MCF 10A (cell line): ENCODE measurements at regions not wholly inside any gene's neighbourhood (a gene's known extent, or its start where the extent isn't known, plus 50 kb on each side); places are given as distances from the start of the nearest gene placed in this dataset.
"Not testable (repeated sequence)": the region's sequence is repeated elsewhere in the genome, so short reads cannot be mapped to it uniquely, and the experiment has no call there.

ENCODE experiments used
- BruUV-seq: library from RNA; stranded (reverse); fragments of 400-500 nt; replicated peaks from 2 replicates; lab custom pipeline; 2021; lab: Mats Ljungman, UMichigan
- CTCF ChIA-PET: fragments of 300-600 bp; sonication (Branson Sonifier 250); formaldehyde crosslinking; extraction: SDS; loops from one replicate; lab custom pipeline; 2021; ENCODE audit warnings: antibody characterized with exemption, inconsistent platforms; lab: Yijun Ruan, JAX
- POLR2A ChIA-PET: fragments of 300-600, 350-650 bp; sonication (Branson Sonifier 250); formaldehyde crosslinking; extraction: SDS; loops from one replicate; lab custom pipeline; 2020; ENCODE audit warnings: antibody characterized with exemption, inconsistent platforms; lab: Yijun Ruan, JAX
- DNase-seq: peaks from one replicate; pipeline ENCODE4 v3.0.0-alpha.2; 2018; ENCODE audit not compliant: unreplicated experiment
- H3K27ac Mint-ChIP-seq: one replicate; pipeline ENCODE4 v1.8.0; 2022; ENCODE audit warnings: mild to moderate bottlenecking, low read depth, mixed read lengths; ENCODE audit not compliant: unreplicated experiment
- H3K27me3 Mint-ChIP-seq: one replicate; pipeline ENCODE4 v1.8.0; 2022; ENCODE audit warnings: mixed read lengths; ENCODE audit not compliant: insufficient read depth, unreplicated experiment
- H3K36me3 Mint-ChIP-seq: one replicate; pipeline ENCODE4 v1.8.0; 2022; ENCODE audit warnings: mild to moderate bottlenecking, moderate library complexity, mixed read lengths; ENCODE audit not compliant: insufficient read depth, unreplicated experiment
- H3K4me1 Mint-ChIP-seq: one replicate; pipeline ENCODE4 v1.8.0; 2022; ENCODE audit warnings: mixed read lengths; ENCODE audit not compliant: insufficient read depth, unreplicated experiment
- H3K4me3 Mint-ChIP-seq: one replicate; pipeline ENCODE4 v1.8.0; 2022; ENCODE audit warnings: mild to moderate bottlenecking, moderate library complexity, mixed read lengths; ENCODE audit not compliant: unreplicated experiment
- H3K9me3 Mint-ChIP-seq: one replicate; pipeline ENCODE4 v1.8.0; 2022; ENCODE audit warnings: mixed read lengths; ENCODE audit not compliant: unreplicated experiment
- intact Hi-C: fragments of 100-400 bp; cut with micrococcal nuclease; formaldehyde crosslinking; loops from 2 replicates; pipeline ENCODE4 v1.14.1; 2022
- TF ChIP-seq, protein P1 (sequence below): fragments of 200-600 bp; IDR thresholded peaks from one replicate; pipeline ENCODE4 v1.8.0; 2022; ENCODE audit warnings: antibody characterized with exemption, mild to moderate bottlenecking; ENCODE audit not compliant: unreplicated experiment

DNA sequence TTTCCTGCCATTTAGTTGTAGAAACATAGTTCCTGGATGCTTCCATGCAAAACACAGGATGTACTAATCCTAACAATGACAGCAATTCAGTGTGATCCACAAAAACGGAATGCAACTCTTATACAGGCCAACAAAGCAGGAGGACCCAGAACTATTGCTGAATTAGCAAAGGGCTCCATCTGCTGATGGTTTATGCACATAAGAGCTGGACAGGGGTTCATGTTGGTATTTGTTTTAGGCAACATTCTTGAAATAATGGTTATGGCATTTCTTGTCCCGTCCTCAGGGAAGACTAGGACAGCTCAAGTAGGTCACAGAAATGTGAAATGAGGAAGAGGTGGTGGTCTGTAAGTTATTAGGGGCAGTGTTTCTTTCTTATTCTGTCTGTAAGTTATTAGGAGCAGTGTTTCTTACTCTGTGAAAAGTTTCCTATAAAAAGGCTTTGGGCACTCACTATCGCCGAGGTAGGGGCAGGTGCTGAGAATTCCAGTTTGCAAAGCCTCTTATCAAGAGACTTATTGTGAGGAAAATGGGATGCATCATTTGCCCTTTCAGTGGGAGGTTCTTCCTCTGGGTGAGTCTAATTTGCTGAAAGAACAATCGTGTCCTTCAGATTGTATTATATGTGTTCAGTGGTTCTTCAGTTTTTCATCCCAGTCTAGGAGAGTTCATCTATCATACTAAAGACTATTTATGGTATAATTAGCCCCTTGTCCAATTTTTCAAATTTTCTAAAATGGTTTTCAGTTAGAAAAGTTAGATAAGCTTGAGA is 171.1 kb downstream of the MCHR2 start:
- Mint-ChIP-seq H3K4me3 (peak overlapping the region; percentile 73), H3K27me3 (no peaks in the 10 kb centered on the region), H3K27ac (no peak overlapping the region), H3K9me3 (no peaks in the 10 kb centered on the region), H3K4me1 (peaks cover 11% of the 10 kb centered on the region), H3K36me3 (no peaks in the 10 kb centered on the region)
- DNase-seq: peak; percentile 81
- TF ChIP-seq, protein P1, sequence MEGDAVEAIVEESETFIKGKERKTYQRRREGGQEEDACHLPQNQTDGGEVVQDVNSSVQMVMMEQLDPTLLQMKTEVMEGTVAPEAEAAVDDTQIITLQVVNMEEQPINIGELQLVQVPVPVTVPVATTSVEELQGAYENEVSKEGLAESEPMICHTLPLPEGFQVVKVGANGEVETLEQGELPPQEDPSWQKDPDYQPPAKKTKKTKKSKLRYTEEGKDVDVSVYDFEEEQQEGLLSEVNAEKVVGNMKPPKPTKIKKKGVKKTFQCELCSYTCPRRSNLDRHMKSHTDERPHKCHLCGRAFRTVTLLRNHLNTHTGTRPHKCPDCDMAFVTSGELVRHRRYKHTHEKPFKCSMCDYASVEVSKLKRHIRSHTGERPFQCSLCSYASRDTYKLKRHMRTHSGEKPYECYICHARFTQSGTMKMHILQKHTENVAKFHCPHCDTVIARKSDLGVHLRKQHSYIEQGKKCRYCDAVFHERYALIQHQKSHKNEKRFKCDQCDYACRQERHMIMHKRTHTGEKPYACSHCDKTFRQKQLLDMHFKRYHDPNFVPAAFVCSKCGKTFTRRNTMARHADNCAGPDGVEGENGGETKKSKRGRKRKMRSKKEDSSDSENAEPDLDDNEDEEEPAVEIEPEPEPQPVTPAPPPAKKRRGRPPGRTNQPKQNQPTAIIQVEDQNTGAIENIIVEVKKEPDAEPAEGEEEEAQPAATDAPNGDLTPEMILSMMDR: peak; percentile 66
- ChIA-PET POLR2A (interaction anchor here (0.7 to 1.6 kb wide), 6 partner anchors 20 to 491 kb away, joined by 3 to 12 read pairs (median 4); partner anchors contain the start of genes CCNC and USP45), CTCF (interaction anchor here (0.6 to 3.7 kb wide), 32 partner anchors 9 to 491 kb away, joined by 3 to 27 read pairs (median 3); partner anchors contain the start of gene CCNC)
- BruUV-seq: no TSS peak
- intact Hi-C loops: loop anchor here (2.0 kb wide), 3 partner anchors 234 to 492 kb away; no protein-coding TSS in a partner anchor

DNA sequence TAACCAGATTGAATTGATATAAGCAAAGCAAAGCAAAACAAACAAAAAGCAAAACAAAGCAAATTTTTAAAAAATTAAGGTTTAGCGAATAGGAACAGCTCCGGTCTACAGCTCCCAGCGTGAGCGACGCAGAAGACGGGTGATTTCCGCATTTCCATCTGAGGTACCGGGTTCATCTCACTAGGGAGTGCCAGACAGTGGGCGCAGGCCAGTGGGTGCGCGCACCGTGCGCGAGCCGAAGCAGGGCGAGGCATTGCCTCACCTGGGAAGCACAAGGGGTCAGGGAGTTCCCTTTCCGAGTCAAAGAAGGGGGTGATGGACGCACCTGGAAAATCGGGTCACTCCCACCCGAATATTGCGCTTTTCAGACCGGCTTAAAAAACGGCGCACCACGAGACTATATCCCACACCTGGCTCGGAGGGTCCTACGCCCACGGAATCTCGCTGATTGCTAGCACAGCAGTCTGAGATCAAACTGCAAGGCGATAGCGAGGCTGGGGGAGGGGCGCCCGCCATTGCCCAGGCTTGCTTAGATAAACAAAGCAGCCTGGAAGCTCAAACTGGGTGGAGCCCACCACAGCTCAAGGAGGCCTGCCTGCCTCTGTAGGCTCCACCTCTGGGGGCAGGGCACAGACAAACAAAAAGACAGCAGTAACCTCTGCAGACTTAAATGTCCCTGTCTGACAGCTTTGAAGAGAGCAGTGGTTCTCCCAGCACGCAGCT is 170.3 kb downstream of the MCHR2 start:
- H3K27me3 Mint-ChIP-seq, H3K9me3 Mint-ChIP-seq, DNase-seq, H3K36me3 Mint-ChIP-seq, H3K27ac Mint-ChIP-seq, BruUV-seq: not testable (repeated sequence)
- CTCF ChIA-PET: interaction anchor here (0.6 to 3.7 kb wide), 23 partner anchors 9 to 492 kb away, joined by 3 to 27 read pairs (median 4); no protein-coding TSS in a partner anchor
- Mint-ChIP-seq H3K4me1 (peaks cover 11% of the 10 kb centered on the region), H3K4me3 (peak overlapping the region; percentile 73)
- intact Hi-C loops: loop anchor here (2.0 kb wide), 3 partner anchors 235 to 493 kb away; no protein-coding TSS in a partner anchor
- POLR2A ChIA-PET: interaction anchor here (1.2 to 1.6 kb wide), 3 partner anchors 255 to 389 kb away, joined by 3 to 12 read pairs (median 4); partner anchors contain the start of gene CCNC

DNA sequence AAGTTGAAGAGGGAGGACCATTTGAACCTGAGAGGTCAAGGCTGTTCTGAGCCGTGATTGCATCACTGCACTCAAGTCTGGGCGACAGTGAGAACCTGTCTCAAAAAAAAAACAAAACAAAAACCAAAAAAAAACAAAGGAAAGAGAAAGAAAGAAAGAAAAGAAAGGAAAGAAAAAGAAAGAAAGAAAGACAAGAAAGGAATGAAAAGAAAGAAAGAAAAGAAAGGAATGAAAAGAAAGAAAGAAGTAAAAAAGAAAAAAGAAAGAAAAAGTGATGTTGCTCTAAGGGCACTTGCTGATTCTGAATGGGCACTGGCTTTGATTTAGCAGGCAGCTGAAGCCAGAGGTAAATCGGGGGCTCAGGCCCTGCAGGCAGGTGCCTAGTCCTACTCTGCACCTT is 161.0 kb downstream of the MCHR2 start:
- CTCF ChIA-PET: interaction anchor here (0.6 kb wide), 1 partner anchor 12 kb away, joined by 3 read pairs; no protein-coding TSS in a partner anchor
- Mint-ChIP-seq H3K4me3 (no peak overlapping the region), H3K27me3 (no peaks in the 10 kb centered on the region), H3K9me3 (no peaks in the 10 kb centered on the region), H3K4me1 (no peaks in the 10 kb centered on the region), H3K36me3 (no peaks in the 10 kb centered on the region), H3K27ac (no peak overlapping the region)
- POLR2A ChIA-PET: no interaction called here
- no TSS peak for BruUV-seq
- DNase-seq: no peak
- intact Hi-C loops: no loop called here
- TF ChIP-seq, protein P1: no peak

DNA sequence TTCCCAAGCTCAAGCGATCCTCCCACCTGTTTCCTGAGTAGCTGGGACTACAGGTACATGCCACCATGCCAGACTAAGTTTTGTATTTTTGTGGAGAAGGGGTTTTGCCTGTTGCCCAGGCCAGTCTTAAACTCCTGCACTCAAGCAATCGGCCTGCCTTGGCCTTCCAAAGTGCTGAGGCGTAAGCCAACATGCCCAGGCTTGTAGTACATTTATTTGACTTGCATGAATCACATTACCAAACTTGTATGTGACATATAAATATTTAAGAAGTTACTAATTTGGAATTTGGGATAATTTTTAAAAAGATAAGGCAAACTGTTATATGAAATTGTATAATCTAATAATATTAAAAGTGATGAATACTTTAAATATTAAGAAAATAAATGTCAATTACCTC is 157.6 kb downstream of the MCHR2 start:
- ChIA-PET POLR2A (no interaction called here), CTCF (interaction anchor here (1.8 to 2.3 kb wide), 2 partner anchors 14 to 32 kb away, joined by 4 to 11 read pairs; no protein-coding TSS in a partner anchor)
- peak overlapping the region; percentile 82 for H3K27ac Mint-ChIP-seq
- no TSS peak for BruUV-seq
- TF ChIP-seq, protein P1: no peak
- H3K4me3 Mint-ChIP-seq: no peak overlapping the region
- intact Hi-C loops: no loop called here
- H3K27me3 Mint-ChIP-seq: no peaks in the 10 kb centered on the region
- DNase-seq: peak; percentile 75
- H3K4me1 Mint-ChIP-seq: no peaks in the 10 kb centered on the region
- no peaks in the 10 kb centered on the region for H3K9me3 Mint-ChIP-seq
- H3K36me3 Mint-ChIP-seq: no peaks in the 10 kb centered on the region
